ENCODE measurements at regions not wholly inside any gene's neighbourhood (a gene's known extent, or its start where the extent isn't known, plus 50 kb on each side); places are given as distances from the start of the nearest gene placed in this dataset.

GRCh38 chr1:112040891-112041740 lies 51.6 kb upstream of the KCND3 start:
- H3K4me3 ChIP-seq (ENCODE audit: low read depth, low read length) = no peak overlapping the region
- TF ChIP-seq CTCF (IDR thresholded peaks at IDR 0.05; ENCODE audit: insufficient read depth, low read length) = no peak
- DNase-seq (ENCODE audit: low read depth) = no peak

DNA sequence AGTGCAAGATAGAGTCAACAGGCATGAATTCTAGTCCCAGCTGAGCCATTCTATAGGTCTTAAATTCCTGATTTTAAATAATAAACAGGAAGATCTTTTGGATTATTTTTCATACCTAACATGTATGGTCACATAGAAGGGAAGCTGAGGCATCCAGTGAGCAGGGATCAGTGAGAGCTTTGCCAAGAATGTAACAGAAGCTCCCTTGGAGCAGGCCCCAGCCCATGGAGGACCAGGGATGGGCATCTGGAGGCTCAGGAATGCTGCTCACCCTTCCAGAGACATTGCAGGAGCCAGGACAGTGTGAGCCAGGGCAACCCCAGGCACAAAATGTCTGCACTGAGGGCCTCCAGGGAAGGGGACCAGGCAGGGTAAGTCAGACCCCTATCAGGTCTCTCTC lies 54.4 kb upstream of the KCND3 start:
- no peak overlapping the region for H3K4me3 ChIP-seq (ENCODE audit: low read depth, low read length)
- no peak for DNase-seq (ENCODE audit: low read depth)
- TF ChIP-seq CTCF (IDR thresholded peaks at IDR 0.05; ENCODE audit: insufficient read depth, low read length) = no peak

DNA sequence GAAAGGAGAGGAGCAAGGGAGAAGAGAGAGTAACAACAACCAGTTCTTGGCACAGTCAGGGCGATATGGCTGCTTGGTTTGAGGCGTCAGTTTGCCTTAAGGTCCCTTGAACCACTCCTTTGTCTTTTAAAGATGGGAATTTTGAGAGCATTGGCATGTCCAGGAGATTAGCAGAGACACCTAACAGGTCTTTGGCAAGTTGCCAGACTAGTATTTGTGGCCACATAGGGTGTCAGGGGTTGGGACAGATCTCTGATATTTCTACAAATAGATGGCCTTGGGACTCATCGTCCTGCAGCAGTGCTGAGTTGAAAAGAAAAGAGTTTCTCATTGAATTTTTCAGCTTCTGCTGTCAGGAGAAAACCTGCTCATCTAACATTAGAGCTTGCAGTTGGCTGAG lies 55.3 kb upstream of the KCND3 start:
- H3K4me3 ChIP-seq (ENCODE audit: low read depth, low read length) = no peak overlapping the region
- TF ChIP-seq CTCF (IDR thresholded peaks at IDR 0.05; ENCODE audit: insufficient read depth, low read length) = no peak
- no peak for DNase-seq (ENCODE audit: low read depth)

- no peak overlapping the region for H3K4me3 ChIP-seq (ENCODE audit: low read depth, low read length)
- no peak for DNase-seq (ENCODE audit: low read depth)
- TF ChIP-seq CTCF (IDR thresholded peaks at IDR 0.05; ENCODE audit: insufficient read depth, low read length) = no peak
These were observed 57.2 kb upstream of the KCND3 start for GRCh38 chr1:112046630-112047029.

GRCh38 chr1:112048421-112048820 lies 59.0 kb upstream of the KCND3 start:
- H3K4me3 ChIP-seq (ENCODE audit: low read depth, low read length) = no peak overlapping the region
- no peak for DNase-seq (ENCODE audit: low read depth)
- TF ChIP-seq CTCF (IDR thresholded peaks at IDR 0.05; ENCODE audit: insufficient read depth, low read length) = no peak

DNA sequence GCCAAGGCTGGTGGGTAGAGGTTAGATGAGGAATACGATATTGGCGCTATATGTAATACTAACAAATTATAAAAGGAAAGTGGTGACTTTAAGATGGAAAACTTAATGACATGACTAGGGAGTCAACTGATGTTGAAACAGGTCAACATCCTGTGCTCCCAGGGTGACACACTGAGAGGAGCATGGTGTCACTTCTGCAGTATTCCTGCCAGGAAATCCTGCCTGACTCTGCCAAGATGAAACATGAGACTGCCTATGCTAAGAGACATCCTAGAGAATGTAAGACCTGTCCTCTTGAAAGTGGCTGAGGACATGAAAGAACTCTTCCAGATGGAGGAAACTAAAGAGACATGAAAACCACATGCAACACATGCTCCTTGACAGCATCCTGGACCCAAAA lies 65.0 kb upstream of the KCND3 start:
- DNase-seq (ENCODE audit: low read depth) = no peak
- no peak for TF ChIP-seq CTCF (IDR thresholded peaks at IDR 0.05; ENCODE audit: insufficient read depth, low read length)
- no peak overlapping the region for H3K4me3 ChIP-seq (ENCODE audit: low read depth, low read length)

DNA sequence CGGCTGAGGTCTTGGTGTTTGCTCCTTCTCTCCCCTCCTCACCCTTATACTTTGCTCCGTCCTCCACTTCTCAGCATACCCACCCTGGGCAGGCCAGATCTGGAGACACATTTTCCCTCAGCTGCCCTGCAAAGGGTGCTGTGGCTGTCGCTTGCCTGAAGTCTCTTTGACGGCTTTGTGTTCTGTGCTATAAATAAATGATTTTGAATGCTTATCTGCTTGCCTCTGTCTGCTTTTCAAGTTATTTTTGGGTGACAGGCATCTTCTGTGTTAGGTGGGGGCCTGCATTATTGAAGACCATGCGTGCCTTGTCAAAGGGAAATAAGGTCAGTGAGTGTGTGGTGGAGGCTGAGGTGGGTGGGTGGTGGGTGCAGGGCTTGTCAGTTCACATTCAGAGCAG lies 66.9 kb upstream of the KCND3 start:
- H3K4me3 ChIP-seq (ENCODE audit: low read depth, low read length) = no peak overlapping the region
- DNase-seq (ENCODE audit: low read depth) = no peak
- TF ChIP-seq CTCF (IDR thresholded peaks at IDR 0.05; ENCODE audit: insufficient read depth, low read length) = no peak
